Endothelial cell of umbilical vein (primary cell): ENCODE measurements at regions not wholly inside any gene's neighbourhood (a gene's known extent, or its start where the extent isn't known, plus 50 kb on each side); places are given as distances from the start of the nearest gene placed in this dataset.

Experiments used
- BruUV-seq: library from RNA; stranded (reverse); fragments of 400-500 nt; replicated peaks from 2 replicates; lab custom pipeline; 2021; lab: Mats Ljungman, UMichigan
- CTCF ChIA-PET: fragments of 300-600, 350-600 bp; sonication (Branson Sonifier 250); formaldehyde crosslinking; loops from one replicate; lab custom pipeline; 2021; ENCODE audit warnings: antibody characterized with exemption, inconsistent platforms; lab: Charles Lee
- POLR2A ChIA-PET: fragments of 300-600, 350-600 bp; sonication (Branson Sonifier 250); formaldehyde crosslinking; loops from one replicate; lab custom pipeline; 2021; ENCODE audit warnings: antibody characterized with exemption, inconsistent platforms; lab: Charles Lee
- DNase-seq: peaks from one replicate; pipeline ENCODE4 v3.0.0-alpha.2; 2011; ENCODE audit warnings: low read depth, low spot score
- FAIRE-seq: peaks from 2 replicates; lab custom pipeline; 2011; peaks lifted over from hg19 to GRCh38; lab: Jason Lieb, UNC
- H2AFZ ChIP-seq: 2 replicates; pipeline ENCODE4 v1.6.0; 2012; ENCODE audit warnings: low read depth, low read length, control low read depth, inconsistent platforms
- H3K27ac ChIP-seq: 2 replicates; pipeline ENCODE4 v1.5.1; 2011; ENCODE audit warnings: low read depth, mild to moderate bottlenecking, control low read depth, low read length, moderate library complexity; ENCODE audit not compliant: insufficient read depth
- H3K27me3 ChIP-seq, 2 experiments: 2 replicates each; pipeline versions ENCODE4 v1.6.0 to v1.6.1; 2011; ENCODE audit warnings: low read length in 2 of 2, mixed read lengths in 1 of 2; ENCODE audit not compliant: control insufficient read depth in 2 of 2, insufficient read depth in 2 of 2
- H3K36me3 ChIP-seq, 2 experiments: 2 replicates in 1 of 2; 3 replicates in 1 of 2; pipeline ENCODE4 v1.5.1; 2011; ENCODE audit warnings: low read length in 2 of 2, mild to moderate bottlenecking in 1 of 2, moderate library complexity in 1 of 2; ENCODE audit not compliant: control insufficient read depth in 2 of 2, insufficient read depth in 2 of 2; ENCODE audit errors: extremely low read depth in 1 of 2
- H3K4me1 ChIP-seq: 3 replicates; pipeline ENCODE4 v1.5.1; 2011; ENCODE audit warnings: mild to moderate bottlenecking, low read length; ENCODE audit not compliant: control insufficient read depth, insufficient read depth; ENCODE audit errors: extremely low read depth
- H3K4me2 ChIP-seq: 2 replicates; pipeline ENCODE4 v1.6.1; 2011; ENCODE audit warnings: low read length, control low read depth, mixed read lengths; ENCODE audit not compliant: insufficient read depth
- H3K4me3 ChIP-seq, 3 experiments: fragments of 200-600 bp in 1 of 3; sonication (generic), shearing (Covaris generic) in 1 of 3; replicated peaks in 1 of 3; 2 replicates each; pipeline ENCODE4 v1.5.1; 2011 to 2016; ENCODE audit warnings: control low read depth in 3 of 3, low read length in 3 of 3, mild to moderate bottlenecking in 2 of 3, inconsistent platforms in 1 of 3, low read depth in 1 of 3, moderate library complexity in 1 of 3; ENCODE audit not compliant: insufficient read depth in 1 of 3
- H3K79me2 ChIP-seq: 2 replicates; pipeline ENCODE4 v1.6.0; 2012; ENCODE audit warnings: low read length, inconsistent platforms; ENCODE audit not compliant: control insufficient read depth, insufficient read depth
- H3K9ac ChIP-seq: replicated peaks from 2 replicates; pipeline ENCODE3; 2011; ENCODE audit warnings: low read length, control low read depth; ENCODE audit not compliant: insufficient read depth; ENCODE audit errors: extremely low read depth
- H3K9me1 ChIP-seq: replicated peaks from 3 replicates; pipeline ENCODE4 v1.6.0; 2011; ENCODE audit warnings: mild to moderate bottlenecking, low read length; ENCODE audit not compliant: control insufficient read depth, insufficient read depth; ENCODE audit errors: extremely low read depth
- H3K9me3 ChIP-seq: replicated peaks from 2 replicates; pipeline ENCODE4 v1.5.1; 2012; ENCODE audit warnings: low read length, inconsistent platforms; ENCODE audit not compliant: control insufficient read depth, insufficient read depth
- H4K20me1 ChIP-seq: replicated peaks from 2 replicates; pipeline ENCODE3; 2011; ENCODE audit warnings: mild to moderate bottlenecking, low read length; ENCODE audit not compliant: control insufficient read depth, insufficient read depth; ENCODE audit errors: extremely low read depth
- CTCF ChIP-seq, 2 donors: IDR thresholded peaks; 1 replicate in 1 of 2; 2 replicates in 1 of 2; pipeline ENCODE4 v1.5.1; 2011; ENCODE audit warnings: low read length in 2 of 2, mild to moderate bottlenecking in 2 of 2, moderate library complexity in 2 of 2, control low read depth in 1 of 2, inconsistent platforms in 1 of 2, low read depth in 1 of 2; ENCODE audit not compliant: insufficient read depth in 1 of 2; ENCODE audit errors: extremely low read depth in 1 of 2
- FOS ChIP-seq: IDR thresholded peaks from 2 replicates; pipeline ENCODE4 v1.6.1; 2011; ENCODE audit warnings: mild to moderate bottlenecking, low read length, moderate library complexity, borderline replicate concordance; ENCODE audit not compliant: insufficient read depth
- GATA2 ChIP-seq: IDR thresholded peaks from 2 replicates; pipeline ENCODE4 v1.7.0; 2011; ENCODE audit warnings: low read depth, mild to moderate bottlenecking, moderate library complexity, mixed read lengths, low read length; ENCODE audit not compliant: insufficient read length, insufficient read depth
- JUN ChIP-seq: IDR thresholded peaks from 2 replicates; pipeline ENCODE4 v1.6.1; 2011; ENCODE audit warnings: borderline replicate concordance, low read depth; ENCODE audit not compliant: insufficient read length, insufficient read depth
- MAX ChIP-seq: IDR thresholded peaks from 2 replicates; pipeline ENCODE4 v1.6.1; 2011; ENCODE audit not compliant: insufficient read depth, insufficient read length
- MYC ChIP-seq: IDR thresholded peaks from one replicate; pipeline ENCODE4 v1.6.1; 2011; ENCODE audit warnings: mild to moderate bottlenecking, low read depth, low read length
- POLR2A ChIP-seq: IDR thresholded peaks from 2 replicates; pipeline ENCODE4 v1.6.1; 2012; ENCODE audit warnings: low read depth, mild to moderate bottlenecking, control low read depth, low read length
- POLR2AphosphoS5 ChIP-seq: IDR thresholded peaks from 2 replicates; pipeline ENCODE4 v1.6.1; 2012; ENCODE audit warnings: low read depth, mild to moderate bottlenecking, control low read depth, low read length, moderate library complexity; ENCODE audit not compliant: insufficient read depth
- dilution Hi-C: fragments of 300-500 bp; cut with MboI; formaldehyde crosslinking; loops from one replicate; pipeline ENCODE4 v1.15.0; 2019; ENCODE audit warnings: low sequenced_read_pairs; ENCODE audit not compliant: extremely low pct_ligation_motif_present
- intact Hi-C: fragments of 100-400 bp; cut with micrococcal nuclease; formaldehyde crosslinking; loops from one replicate; pipeline ENCODE4 v1.10.0; 2022

- Histone ChIP-seq H3K4me3 (no peak overlapping the region), H3K4me2 (no peak overlapping the region), H3K4me1 (no peaks in the 10 kb centered on the region), H3K27me3 (peaks cover 8% of the 10 kb centered on the region in 2 experiments), H3K79me2 (no peaks in the 10 kb centered on the region), H3K9me3 (no peaks in the 10 kb centered on the region), H3K27ac (no peak overlapping the region), H3K9ac (no peak overlapping the region), H4K20me1 (no peaks in the 10 kb centered on the region), H3K36me3 (no peaks in the 10 kb centered on the region), H2AFZ (no peak overlapping the region), H3K9me1 (no peaks in the 10 kb centered on the region)
- no peak for TF ChIP-seq MYC
- BruUV-seq, result no TSS peak
- intact Hi-C loops (no loop called here), dilution Hi-C loops (no loop called here)
- CTCF ChIA-PET, result no interaction called here
- FAIRE-seq (no peak), DNase-seq (no peak)
- POLR2A ChIA-PET, result no interaction called here
Observed at GRCh38 chr10:33643042-33643441, 308.6 kb upstream of the NRP1 start.

- dilution Hi-C loops (no loop called here), intact Hi-C loops (no loop called here)
- no peak for TF ChIP-seq MAX
- no peak for TF ChIP-seq GATA2
- no peak for TF ChIP-seq MYC
- TF ChIP-seq POLR2AphosphoS5, result no peak
- no peak for TF ChIP-seq CTCF (IDR thresholded peaks at IDR 0.05; ENCODE audit: extremely low read depth in 1 of 2, insufficient read depth in 1 of 2, low read depth in 1 of 2, low read length in 2 of 2)
- no peak for TF ChIP-seq JUN
- no peak for TF ChIP-seq FOS
- no peak for TF ChIP-seq POLR2A
- Histone ChIP-seq H3K4me3 (no peak overlapping the region), H3K9ac (no peak overlapping the region), H3K27ac (no peak overlapping the region), H4K20me1 (no peaks in the 10 kb centered on the region), H3K79me2 (no peaks in the 10 kb centered on the region), H3K27me3 (peaks cover 4 to 9% of the 10 kb centered on the region in 2 experiments), H3K9me1 (no peaks in the 10 kb centered on the region), H2AFZ (no peak overlapping the region), H3K4me1 (no peaks in the 10 kb centered on the region), H3K4me2 (no peak overlapping the region), H3K9me3 (no peaks in the 10 kb centered on the region), H3K36me3 (no peaks in the 10 kb centered on the region)
- ChIA-PET POLR2A (no interaction called here), CTCF (interaction anchor here (0.6 to 1.3 kb wide), 2 partner anchors 35 to 418 kb away, joined by 3 to 4 read pairs; no protein-coding TSS in a partner anchor)
- DNase-seq (no peak), FAIRE-seq (no peak)
- no TSS peak for BruUV-seq
Observed at GRCh38 chr10:33638891-33639290, 304.4 kb upstream of the NRP1 start.
